ENCODE measurements at regions not wholly inside any gene's neighbourhood (a gene's known extent, or its start where the extent isn't known, plus 50 kb on each side); places are given as distances from the start of the nearest gene placed in this dataset.

DNA sequence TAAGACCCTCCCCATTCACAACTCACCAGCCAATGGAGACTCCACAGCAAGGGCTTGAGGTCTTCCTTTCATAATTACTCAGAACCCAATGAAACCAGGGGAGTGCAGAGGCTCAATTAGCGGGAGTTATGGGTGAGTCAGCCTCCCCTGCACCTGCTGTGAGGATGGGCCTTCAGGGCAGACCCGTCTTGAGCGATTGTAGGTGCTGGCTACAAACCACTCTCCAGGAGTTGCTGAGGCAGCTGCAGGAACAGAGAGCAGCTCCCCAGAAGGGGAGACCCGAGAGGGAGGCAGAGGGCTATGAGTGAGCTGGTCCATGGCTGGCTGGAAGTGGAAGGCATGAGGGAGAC is 58.5 kb upstream of the SORCS3 start:
- intact Hi-C loops (cut with micrococcal nuclease) = no loop called here
- Histone ChIP-seq H3K36me3 (no peaks in the 10 kb centered on the region), H3K27ac (replicated peaks) (no peak overlapping the region), H3K4me1 (peaks cover 7% of the 10 kb centered on the region), H3K9me3 (replicated peaks) (no peaks in the 10 kb centered on the region), H3K27me3 (ENCODE audit: low read depth) (peaks cover 92% of the 10 kb centered on the region), H3K4me3 (no peak overlapping the region)
- TF ChIP-seq, protein P1, sequence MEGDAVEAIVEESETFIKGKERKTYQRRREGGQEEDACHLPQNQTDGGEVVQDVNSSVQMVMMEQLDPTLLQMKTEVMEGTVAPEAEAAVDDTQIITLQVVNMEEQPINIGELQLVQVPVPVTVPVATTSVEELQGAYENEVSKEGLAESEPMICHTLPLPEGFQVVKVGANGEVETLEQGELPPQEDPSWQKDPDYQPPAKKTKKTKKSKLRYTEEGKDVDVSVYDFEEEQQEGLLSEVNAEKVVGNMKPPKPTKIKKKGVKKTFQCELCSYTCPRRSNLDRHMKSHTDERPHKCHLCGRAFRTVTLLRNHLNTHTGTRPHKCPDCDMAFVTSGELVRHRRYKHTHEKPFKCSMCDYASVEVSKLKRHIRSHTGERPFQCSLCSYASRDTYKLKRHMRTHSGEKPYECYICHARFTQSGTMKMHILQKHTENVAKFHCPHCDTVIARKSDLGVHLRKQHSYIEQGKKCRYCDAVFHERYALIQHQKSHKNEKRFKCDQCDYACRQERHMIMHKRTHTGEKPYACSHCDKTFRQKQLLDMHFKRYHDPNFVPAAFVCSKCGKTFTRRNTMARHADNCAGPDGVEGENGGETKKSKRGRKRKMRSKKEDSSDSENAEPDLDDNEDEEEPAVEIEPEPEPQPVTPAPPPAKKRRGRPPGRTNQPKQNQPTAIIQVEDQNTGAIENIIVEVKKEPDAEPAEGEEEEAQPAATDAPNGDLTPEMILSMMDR (IDR thresholded peaks at IDR 0.05; ENCODE audit: borderline replicate concordance) = no peak
- no peak for DNase-seq

DNA sequence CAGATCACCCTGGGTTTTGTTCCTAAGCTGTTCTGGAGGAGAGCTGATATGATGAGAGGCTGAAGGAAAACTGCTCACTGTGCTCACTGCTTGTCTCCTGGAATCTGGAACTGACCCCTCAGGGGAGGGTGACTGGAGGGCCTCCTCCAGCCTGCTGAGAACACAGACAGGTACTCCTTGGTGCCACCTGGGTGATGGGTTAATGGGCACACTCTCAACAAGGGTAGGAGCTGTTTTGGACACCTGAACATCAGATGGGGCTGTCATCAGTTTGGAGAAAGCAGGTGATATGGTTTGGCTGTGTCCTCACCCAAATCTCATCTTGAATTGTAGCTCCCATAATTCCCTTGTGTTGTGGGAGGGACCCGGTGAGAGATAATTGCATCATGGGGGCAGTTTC is 58.1 kb upstream of the SORCS3 start:
- DNase-seq = no peak
- Histone ChIP-seq H3K4me3 (no peak overlapping the region), H3K9me3 (replicated peaks) (no peaks in the 10 kb centered on the region), H3K4me1 (peaks cover 7% of the 10 kb centered on the region), H3K36me3 (no peaks in the 10 kb centered on the region), H3K27ac (replicated peaks) (no peak overlapping the region), H3K27me3 (ENCODE audit: low read depth) (peaks cover 88% of the 10 kb centered on the region)
- TF ChIP-seq, protein P1 (IDR thresholded peaks at IDR 0.05; ENCODE audit: borderline replicate concordance) = no peak
- intact Hi-C loops (cut with micrococcal nuclease) = no loop called here

DNA sequence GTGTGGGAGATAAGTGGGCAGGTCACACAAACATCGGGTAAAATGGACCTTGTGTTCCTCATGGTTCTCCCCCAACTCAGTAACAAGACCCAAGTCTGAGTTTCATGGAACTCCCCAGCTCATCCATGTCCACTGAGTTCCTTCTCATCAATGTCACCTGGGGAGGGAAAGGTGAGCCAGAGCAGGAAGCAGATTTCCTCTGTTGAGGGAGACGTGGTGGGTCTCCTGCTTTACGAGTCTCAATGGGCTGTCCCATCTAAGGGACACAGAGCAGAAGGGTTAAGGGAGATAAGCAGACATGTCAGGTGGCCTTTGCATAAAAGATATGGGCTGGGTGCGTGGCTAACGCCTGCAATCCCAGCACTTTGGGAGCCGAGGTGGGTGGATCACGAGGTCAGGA is 56.5 kb upstream of the SORCS3 start:
- H3K4me3 ChIP-seq = no peak overlapping the region
- no peak overlapping the region for H3K27ac ChIP-seq (replicated peaks)
- DNase-seq = no peak
- intact Hi-C loops (cut with micrococcal nuclease) = no loop called here
- no peaks in the 10 kb centered on the region for H3K9me3 ChIP-seq (replicated peaks)
- H3K36me3 ChIP-seq = no peaks in the 10 kb centered on the region
- H3K27me3 ChIP-seq (ENCODE audit: low read depth) = peaks cover 76% of the 10 kb centered on the region
- H3K4me1 ChIP-seq = peaks cover 7% of the 10 kb centered on the region
- TF ChIP-seq, protein P1 (IDR thresholded peaks at IDR 0.05; ENCODE audit: borderline replicate concordance) = no peak

DNA sequence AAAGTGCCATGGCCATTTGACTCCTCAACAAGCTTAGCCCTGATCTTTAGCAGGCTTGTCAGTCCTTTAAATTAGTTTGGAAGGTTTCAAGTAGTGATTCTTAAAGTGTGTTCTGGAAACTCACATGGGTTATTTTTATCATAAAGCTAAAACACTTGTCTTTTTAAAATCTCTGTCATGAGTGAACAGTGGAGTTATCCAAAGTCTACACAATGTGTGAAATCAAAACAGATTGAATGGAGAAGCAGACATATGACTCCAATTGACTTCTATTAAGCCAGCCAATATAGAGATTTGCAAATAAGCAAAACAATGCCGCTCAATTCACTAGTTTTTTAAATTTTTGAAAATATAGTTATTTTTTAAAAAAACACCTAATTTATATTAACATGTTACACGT is 53.3 kb upstream of the SORCS3 start:
- Histone ChIP-seq H3K27ac (replicated peaks) (no peak overlapping the region), H3K4me3 (no peak overlapping the region), H3K27me3 (ENCODE audit: low read depth) (peaks cover 79% of the 10 kb centered on the region), H3K9me3 (replicated peaks) (no peaks in the 10 kb centered on the region), H3K4me1 (no peaks in the 10 kb centered on the region), H3K36me3 (no peaks in the 10 kb centered on the region)
- DNase-seq = no peak
- intact Hi-C loops (cut with micrococcal nuclease) = no loop called here
- TF ChIP-seq, protein P1 (IDR thresholded peaks at IDR 0.05; ENCODE audit: borderline replicate concordance) = no peak

DNA sequence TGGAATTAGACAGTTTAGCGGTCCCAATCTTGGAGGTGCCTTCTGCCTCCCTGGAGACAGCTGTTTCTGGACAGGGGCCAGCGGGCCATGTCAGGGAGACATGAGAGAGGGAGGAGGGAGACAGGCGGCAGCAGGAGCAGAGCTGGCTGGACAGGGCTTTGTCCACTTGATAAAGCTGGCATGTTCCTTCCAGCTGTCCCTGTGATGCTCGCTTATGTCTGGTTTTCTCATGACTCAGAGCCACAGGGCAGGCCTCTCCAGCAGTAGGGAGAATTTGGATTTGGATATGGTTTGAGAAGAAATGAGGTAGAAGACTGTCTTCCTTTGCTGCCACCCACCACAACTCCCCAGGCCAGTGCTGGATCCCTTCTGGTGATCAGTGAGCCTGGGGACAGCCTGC is 51.7 kb upstream of the SORCS3 start:
- H3K27me3 ChIP-seq (ENCODE audit: low read depth) = peaks cover 73% of the 10 kb centered on the region
- no peak overlapping the region for H3K4me3 ChIP-seq
- no peaks in the 10 kb centered on the region for H3K4me1 ChIP-seq
- H3K9me3 ChIP-seq (replicated peaks) = no peaks in the 10 kb centered on the region
- no peak for DNase-seq
- TF ChIP-seq, protein P1 (IDR thresholded peaks at IDR 0.05; ENCODE audit: borderline replicate concordance) = no peak
- no peaks in the 10 kb centered on the region for H3K36me3 ChIP-seq
- H3K27ac ChIP-seq (replicated peaks) = no peak overlapping the region
- intact Hi-C loops (cut with micrococcal nuclease) = no loop called here

DNA sequence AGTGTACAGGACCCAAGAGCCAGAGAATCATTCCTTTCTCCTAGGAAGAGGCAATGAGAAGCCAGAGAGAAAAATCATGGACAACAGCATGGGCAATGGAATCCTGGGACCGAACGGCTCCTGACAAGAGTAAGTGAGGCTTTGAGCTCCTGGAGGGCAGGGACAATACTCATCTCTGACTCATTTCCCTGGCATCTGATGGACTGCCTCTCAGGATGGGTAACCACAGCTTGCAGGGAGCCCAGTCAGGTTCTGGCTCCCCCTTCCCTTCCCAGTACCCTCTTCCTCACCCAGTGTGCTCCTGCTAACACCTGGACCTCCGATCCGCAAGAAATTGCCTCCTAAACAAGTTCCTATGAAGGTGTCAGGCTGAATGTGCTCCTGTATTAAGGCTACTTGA is 51.2 kb upstream of the SORCS3 start:
- DNase-seq = no peak
- intact Hi-C loops (cut with micrococcal nuclease) = no loop called here
- H3K27ac ChIP-seq (replicated peaks) = no peak overlapping the region
- no peaks in the 10 kb centered on the region for H3K36me3 ChIP-seq
- H3K4me3 ChIP-seq = no peak overlapping the region
- peaks cover 73% of the 10 kb centered on the region for H3K27me3 ChIP-seq (ENCODE audit: low read depth)
- TF ChIP-seq, protein P1 (IDR thresholded peaks at IDR 0.05; ENCODE audit: borderline replicate concordance) = no peak
- no peaks in the 10 kb centered on the region for H3K9me3 ChIP-seq (replicated peaks)
- H3K4me1 ChIP-seq = no peaks in the 10 kb centered on the region
